Endodermal cell (in vitro differentiated cells): ENCODE measurements at regions not wholly inside any gene's neighbourhood (a gene's known extent, or its start where the extent isn't known, plus 50 kb on each side); places are given as distances from the start of the nearest gene placed in this dataset.

Source experiments
- DNase-seq: peaks from one replicate; pipeline ENCODE4 v3.0.0-alpha.2; 2017
- H3K27ac ChIP-seq: 2 replicates; pipeline ENCODE4 v1.5.1; 2013; ENCODE audit warnings: mild to moderate bottlenecking, low read depth, low read length, moderate library complexity
- H3K27me3 ChIP-seq: 2 replicates; pipeline ENCODE4 v1.6.1; 2013; ENCODE audit warnings: mild to moderate bottlenecking, low read length, moderate library complexity; ENCODE audit not compliant: insufficient read depth, control insufficient read depth, poor library complexity, severe bottlenecking
- H3K36me3 ChIP-seq: 2 replicates; pipeline ENCODE4 v1.7.0; 2013; ENCODE audit warnings: mild to moderate bottlenecking, low read length, moderate library complexity; ENCODE audit not compliant: control insufficient read depth, insufficient read depth
- H3K4me1 ChIP-seq: one replicate; pipeline ENCODE4 v1.7.0; 2013; ENCODE audit warnings: low read length; ENCODE audit not compliant: control insufficient read depth, insufficient read depth
- H3K4me3 ChIP-seq: 2 replicates; pipeline ENCODE4 v1.5.1; 2013; ENCODE audit warnings: mild to moderate bottlenecking, low read length, moderate library complexity
- H3K9ac ChIP-seq: 2 replicates; pipeline ENCODE4 v1.6.1; 2013; ENCODE audit warnings: mild to moderate bottlenecking, low read length, moderate library complexity; ENCODE audit not compliant: poor library complexity, severe bottlenecking; ENCODE audit errors: extremely low read depth
- H3K9me3 ChIP-seq: 2 replicates; pipeline ENCODE4 v1.6.1; 2013; ENCODE audit warnings: mild to moderate bottlenecking, low read length, moderate library complexity; ENCODE audit not compliant: control insufficient read depth
- H3K27ac Mint-ChIP-seq: 2 replicates; pipeline ENCODE4 v1.8.0; 2020; ENCODE audit warnings: mixed read lengths
- H3K27me3 Mint-ChIP-seq: 2 replicates; pipeline ENCODE4 v1.8.0; 2021; ENCODE audit warnings: mild to moderate bottlenecking, mixed read lengths; ENCODE audit not compliant: insufficient read depth
- H3K36me3 Mint-ChIP-seq: 2 replicates; pipeline ENCODE4 v1.8.0; 2020; ENCODE audit warnings: low read depth, mixed read lengths
- H3K4me1 Mint-ChIP-seq: 2 replicates; pipeline ENCODE4 v1.8.0; 2020; ENCODE audit warnings: mixed read lengths
- H3K4me3 Mint-ChIP-seq: 2 replicates; pipeline ENCODE4 v1.8.0; 2020; ENCODE audit warnings: mild to moderate bottlenecking, moderate library complexity, mixed read lengths
- H3K9me3 Mint-ChIP-seq: 2 replicates; pipeline ENCODE4 v1.8.0; 2020; ENCODE audit warnings: mild to moderate bottlenecking, mixed read lengths
- CTCF ChIP-seq: fragments of 200-600 bp; sonication (generic); conservative IDR thresholded peaks from 2 replicates; pipeline ENCODE4 v1.5.0; 2021; ENCODE audit warnings: antibody characterized with exemption, mild to moderate bottlenecking
- WGBS, 2 experiments: methylation state at CpG; one replicate each; pipeline versions ENCODE4 v1.1.5 to v1.1.7; 2013; ENCODE audit warnings: missing lambda C conversion rate in 2 of 2, mixed read lengths in 1 of 2; ENCODE audit not compliant: insufficient coverage in 1 of 2, insufficient read length in 1 of 2; 5-methylcytosine and 5-hydroxymethylcytosine counted together

- H3K9ac ChIP-seq: no peak overlapping the region
- H3K4me3 ChIP-seq: no peak overlapping the region
- H3K36me3 Mint-ChIP-seq: peaks cover 3% of the 10 kb centered on the region
- 84 to 86% methylated on average over 1 of the region's 1 CpG for WGBS, 2 experiments
- H3K27ac ChIP-seq: no peak overlapping the region
- H3K27me3 ChIP-seq: no peaks in the 10 kb centered on the region
- H3K4me1 ChIP-seq: no peaks in the 10 kb centered on the region
- H3K4me3 Mint-ChIP-seq: no peak overlapping the region
- no peak for DNase-seq
- H3K4me1 Mint-ChIP-seq: no peaks in the 10 kb centered on the region
- H3K9me3 ChIP-seq: peaks cover 6% of the 10 kb centered on the region
- H3K36me3 ChIP-seq: no peaks in the 10 kb centered on the region
- H3K27ac Mint-ChIP-seq: no peak overlapping the region
- H3K9me3 Mint-ChIP-seq: peaks cover 16% of the 10 kb centered on the region
- TF ChIP-seq CTCF: no peak
- H3K27me3 Mint-ChIP-seq: no peaks in the 10 kb centered on the region
Measured at GRCh38 chr6:101302593-101302992, 90.9 kb upstream of the GRIK2 start.

- H3K9ac ChIP-seq: no peak overlapping the region
- no peaks in the 10 kb centered on the region for H3K27me3 ChIP-seq
- H3K27ac ChIP-seq: no peak overlapping the region
- H3K4me3 Mint-ChIP-seq: no peak overlapping the region
- H3K36me3 Mint-ChIP-seq: peaks cover 3% of the 10 kb centered on the region
- no peaks in the 10 kb centered on the region for H3K36me3 ChIP-seq
- no peaks in the 10 kb centered on the region for H3K27me3 Mint-ChIP-seq
- no peak overlapping the region for H3K4me3 ChIP-seq
- 94 to 100% methylated on average over 2 of the region's 2 CpGs for WGBS, 2 experiments
- no peaks in the 10 kb centered on the region for H3K4me1 ChIP-seq
- H3K4me1 Mint-ChIP-seq: no peaks in the 10 kb centered on the region
- H3K9me3 Mint-ChIP-seq: peaks cover 16% of the 10 kb centered on the region
- DNase-seq: no peak
- peaks cover 6% of the 10 kb centered on the region for H3K9me3 ChIP-seq
- no peak for TF ChIP-seq CTCF
- no peak overlapping the region for H3K27ac Mint-ChIP-seq
Measured at GRCh38 chr6:101303495-101303894, 90.0 kb upstream of the GRIK2 start.

- Histone ChIP-seq H3K4me1 (no peaks in the 10 kb centered on the region), H3K27ac (no peak overlapping the region), H3K27me3 (no peaks in the 10 kb centered on the region), H3K36me3 (no peaks in the 10 kb centered on the region), H3K9ac (no peak overlapping the region), H3K4me3 (no peak overlapping the region), H3K9me3 (no peaks in the 10 kb centered on the region)
- DNase-seq: no peak
- no peaks in the 10 kb centered on the region for H3K9me3 Mint-ChIP-seq
- no peaks in the 10 kb centered on the region for H3K27me3 Mint-ChIP-seq
- H3K4me1 Mint-ChIP-seq: no peaks in the 10 kb centered on the region
- WGBS, 2 experiments: 93 to 100% methylated on average over 1 to 2 of the region's 2 CpGs
- H3K36me3 Mint-ChIP-seq: no peaks in the 10 kb centered on the region
- H3K4me3 Mint-ChIP-seq: no peak overlapping the region
- H3K27ac Mint-ChIP-seq: no peak overlapping the region
- TF ChIP-seq CTCF: no peak
Measured at GRCh38 chr6:101312652-101313051, 80.9 kb upstream of the GRIK2 start.
